DND-41 (cell line): ENCODE measurements at regions not wholly inside any gene's neighbourhood (a gene's known extent, or its start where the extent isn't known, plus 50 kb on each side); places are given as distances from the start of the nearest gene placed in this dataset.

Source experiments
- ATAC-seq: fragments of 200-7000 bp; cut with Tn5 transposase; 3 replicates; pipeline ENCODE4 v1.9.1; 2021; ENCODE audit warnings: low read depth; ENCODE audit not compliant: insufficient read depth
- DNase-seq: peaks from one replicate; pipeline ENCODE4 v3.0.0-alpha.2; 2020
- H2AFZ ChIP-seq: 2 replicates; pipeline ENCODE4 v1.6.0; 2012; ENCODE audit warnings: low read depth, low read length
- H3K27ac ChIP-seq: 2 replicates; pipeline ENCODE4 v1.5.1; 2012; ENCODE audit warnings: low read length, inconsistent platforms
- H3K27me3 ChIP-seq: fragments of 200-600 bp; sonication (generic); 2 replicates; pipeline ENCODE4 v1.6.0; 2012; ENCODE audit warnings: low read length, mild to moderate bottlenecking, inconsistent platforms; ENCODE audit not compliant: insufficient read depth, poor library complexity
- H3K36me3 ChIP-seq: 2 replicates; pipeline ENCODE4 v1.5.1; 2012; ENCODE audit warnings: low read length, inconsistent platforms; ENCODE audit not compliant: insufficient read depth
- H3K4me1 ChIP-seq: 2 replicates; pipeline ENCODE4 v1.5.1; 2012; ENCODE audit warnings: mild to moderate bottlenecking, low read length; ENCODE audit not compliant: insufficient read depth
- H3K4me2 ChIP-seq: 2 replicates; pipeline ENCODE4 v1.6.0; 2012; ENCODE audit warnings: mild to moderate bottlenecking, moderate library complexity, low read length, inconsistent platforms; ENCODE audit not compliant: insufficient read depth
- H3K4me3 ChIP-seq, 2 experiments: fragments of 200-600 bp in 1 of 2; shearing (Covaris generic) in 1 of 2; 2 replicates each; pipeline ENCODE4 v1.5.1; 2012 to 2016; ENCODE audit warnings: inconsistent platforms in 2 of 2, low read length in 2 of 2, mild to moderate bottlenecking in 2 of 2, low read depth in 1 of 2, moderate library complexity in 1 of 2
- H3K79me2 ChIP-seq: 2 replicates; pipeline ENCODE4 v1.6.0; 2012; ENCODE audit warnings: low read length, inconsistent platforms; ENCODE audit not compliant: insufficient read depth
- H3K9ac ChIP-seq: 2 replicates; pipeline ENCODE4 v1.6.0; 2012; ENCODE audit warnings: low read depth, mild to moderate bottlenecking, inconsistent platforms, low read length, moderate library complexity
- H3K9me3 ChIP-seq: 2 replicates; pipeline ENCODE4 v1.5.1; 2012; ENCODE audit warnings: low read length, moderate library complexity, mild to moderate bottlenecking, inconsistent platforms; ENCODE audit not compliant: insufficient read depth, severe bottlenecking
- H4K20me1 ChIP-seq: 2 replicates; pipeline ENCODE4 v1.6.0; 2012; ENCODE audit warnings: low read length; ENCODE audit not compliant: insufficient read depth
- EZH2 ChIP-seq: IDR thresholded peaks from 3 replicates; pipeline ENCODE4 v1.6.1; 2012; ENCODE audit warnings: borderline replicate concordance, low read depth, mild to moderate bottlenecking, moderate library complexity, low read length, inconsistent platforms; ENCODE audit not compliant: severe bottlenecking
- TF ChIP-seq, protein P1 (sequence below): IDR thresholded peaks from 2 replicates; pipeline ENCODE4 v1.5.1; 2012; ENCODE audit warnings: borderline replicate concordance, low read length, moderate library complexity, mild to moderate bottlenecking; ENCODE audit not compliant: poor library complexity, severe bottlenecking; ENCODE audit errors: extremely low read depth

DNA sequence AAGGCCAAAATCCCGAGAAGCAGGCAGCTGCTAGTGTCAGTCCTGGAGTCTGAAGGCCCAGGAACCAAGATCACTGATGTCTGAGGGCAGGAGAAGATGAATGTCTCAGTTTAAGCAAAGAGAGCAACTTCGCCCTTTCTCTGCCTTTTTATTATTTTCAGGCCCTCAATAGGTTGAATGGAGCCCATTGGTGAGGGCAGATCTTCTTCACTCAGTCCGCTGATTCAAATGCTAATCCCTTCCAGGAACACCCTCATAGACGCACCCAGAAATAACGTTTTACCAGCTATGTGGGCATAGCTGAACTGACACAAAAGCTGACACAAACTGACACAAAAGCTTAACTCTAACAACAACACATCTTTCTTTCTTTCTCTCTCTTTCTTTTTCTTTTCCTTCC, 78.0 kb upstream of the KCNJ3 start:
- H3K27me3 ChIP-seq, result no peaks in the 10 kb centered on the region
- TF ChIP-seq, protein P1, sequence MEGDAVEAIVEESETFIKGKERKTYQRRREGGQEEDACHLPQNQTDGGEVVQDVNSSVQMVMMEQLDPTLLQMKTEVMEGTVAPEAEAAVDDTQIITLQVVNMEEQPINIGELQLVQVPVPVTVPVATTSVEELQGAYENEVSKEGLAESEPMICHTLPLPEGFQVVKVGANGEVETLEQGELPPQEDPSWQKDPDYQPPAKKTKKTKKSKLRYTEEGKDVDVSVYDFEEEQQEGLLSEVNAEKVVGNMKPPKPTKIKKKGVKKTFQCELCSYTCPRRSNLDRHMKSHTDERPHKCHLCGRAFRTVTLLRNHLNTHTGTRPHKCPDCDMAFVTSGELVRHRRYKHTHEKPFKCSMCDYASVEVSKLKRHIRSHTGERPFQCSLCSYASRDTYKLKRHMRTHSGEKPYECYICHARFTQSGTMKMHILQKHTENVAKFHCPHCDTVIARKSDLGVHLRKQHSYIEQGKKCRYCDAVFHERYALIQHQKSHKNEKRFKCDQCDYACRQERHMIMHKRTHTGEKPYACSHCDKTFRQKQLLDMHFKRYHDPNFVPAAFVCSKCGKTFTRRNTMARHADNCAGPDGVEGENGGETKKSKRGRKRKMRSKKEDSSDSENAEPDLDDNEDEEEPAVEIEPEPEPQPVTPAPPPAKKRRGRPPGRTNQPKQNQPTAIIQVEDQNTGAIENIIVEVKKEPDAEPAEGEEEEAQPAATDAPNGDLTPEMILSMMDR, result no peak
- no peak for TF ChIP-seq EZH2
- no peak for DNase-seq
- H3K4me3 ChIP-seq, result no peak overlapping the region
- no peaks in the 10 kb centered on the region for H3K9me3 ChIP-seq
- no peak overlapping the region for H2AFZ ChIP-seq
- no peaks in the 10 kb centered on the region for H3K79me2 ChIP-seq
- H3K36me3 ChIP-seq, result no peaks in the 10 kb centered on the region
- no peak for ATAC-seq
- H3K9ac ChIP-seq, result no peak overlapping the region
- no peaks in the 10 kb centered on the region for H4K20me1 ChIP-seq
- no peak overlapping the region for H3K27ac ChIP-seq
- H3K4me2 ChIP-seq, result no peak overlapping the region
- H3K4me1 ChIP-seq, result no peaks in the 10 kb centered on the region

DNA sequence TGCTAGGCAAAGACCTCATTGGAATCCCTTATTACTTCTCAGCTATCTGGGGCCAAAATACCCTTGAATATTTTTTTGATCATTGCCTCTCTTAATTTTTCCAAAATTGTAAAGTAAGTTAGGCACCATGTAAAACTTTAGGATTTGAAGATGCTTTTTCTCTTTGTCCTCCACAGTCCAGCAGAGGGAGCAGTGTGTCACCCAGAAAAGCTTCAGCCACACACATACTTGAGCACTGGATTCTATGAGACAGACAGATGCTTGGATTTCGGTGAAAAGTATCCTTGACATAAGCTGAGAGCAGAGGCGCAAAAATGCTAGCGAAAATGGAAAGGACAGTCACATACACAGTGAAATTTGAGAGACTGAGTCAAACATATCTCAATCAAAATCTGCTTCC, 74.7 kb upstream of the KCNJ3 start:
- Histone ChIP-seq H3K9ac (no peak overlapping the region), H2AFZ (no peak overlapping the region), H3K4me2 (no peak overlapping the region), H3K4me3 (no peak overlapping the region), H3K27ac (no peak overlapping the region), H3K4me1 (no peaks in the 10 kb centered on the region), H4K20me1 (no peaks in the 10 kb centered on the region), H3K79me2 (no peaks in the 10 kb centered on the region), H3K36me3 (no peaks in the 10 kb centered on the region), H3K27me3 (no peaks in the 10 kb centered on the region), H3K9me3 (no peaks in the 10 kb centered on the region)
- no peak for ATAC-seq
- no peak for DNase-seq
- TF ChIP-seq, protein P1, result peak; percentile 42
- TF ChIP-seq EZH2, result no peak

DNA sequence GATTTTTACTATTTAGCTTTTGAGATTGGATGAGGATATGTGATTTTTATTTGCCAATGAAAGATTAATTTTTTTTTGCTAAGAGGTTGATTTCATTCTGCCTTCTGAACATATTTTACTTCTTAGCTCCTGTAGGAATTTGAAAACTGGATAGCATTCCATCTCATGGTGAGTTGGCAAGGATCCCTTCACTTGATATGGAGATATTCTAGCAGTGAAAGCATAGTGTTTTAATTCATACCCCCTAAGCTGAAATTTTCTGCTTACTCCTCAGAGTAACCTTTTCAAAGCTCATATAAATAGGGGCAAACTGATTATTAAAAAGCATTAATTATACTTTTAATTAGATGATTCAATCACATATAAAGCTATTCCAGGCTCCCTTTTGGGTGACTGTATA, 61.0 kb upstream of the KCNJ3 start:
- no peaks in the 10 kb centered on the region for H3K4me1 ChIP-seq
- no peak overlapping the region for H3K9ac ChIP-seq
- ATAC-seq (no peak), DNase-seq (no peak)
- no peaks in the 10 kb centered on the region for H3K9me3 ChIP-seq
- no peak overlapping the region for H2AFZ ChIP-seq
- no peak overlapping the region for H3K4me3 ChIP-seq
- H3K4me2 ChIP-seq, result no peak overlapping the region
- no peaks in the 10 kb centered on the region for H3K79me2 ChIP-seq
- no peak for TF ChIP-seq EZH2
- TF ChIP-seq, protein P1, result no peak
- no peaks in the 10 kb centered on the region for H3K36me3 ChIP-seq
- H3K27me3 ChIP-seq, result no peaks in the 10 kb centered on the region
- no peak overlapping the region for H3K27ac ChIP-seq
- no peaks in the 10 kb centered on the region for H4K20me1 ChIP-seq

DNA sequence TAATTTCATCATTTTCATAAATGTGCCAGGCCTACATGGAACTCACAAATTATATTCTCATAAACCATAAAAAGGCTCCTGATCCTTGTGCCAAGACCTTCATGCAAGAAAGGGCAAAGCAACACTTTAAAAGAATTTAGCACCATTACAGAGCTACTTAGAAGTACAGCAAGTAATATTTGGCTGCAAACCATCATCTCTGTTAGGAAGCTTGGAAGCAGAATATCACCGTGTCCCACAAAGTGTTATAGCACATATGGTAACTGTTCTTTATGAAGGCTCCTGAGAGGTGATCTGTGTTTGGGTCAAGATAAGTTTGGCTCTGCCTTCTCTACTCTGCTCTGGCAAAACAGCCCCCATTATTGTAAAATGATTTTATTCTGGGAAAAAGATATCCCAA, 59.7 kb upstream of the KCNJ3 start:
- DNase-seq (no peak), ATAC-seq (no peak)
- Histone ChIP-seq H3K27me3 (no peaks in the 10 kb centered on the region), H3K36me3 (no peaks in the 10 kb centered on the region), H3K9ac (no peak overlapping the region), H2AFZ (no peak overlapping the region), H3K9me3 (no peaks in the 10 kb centered on the region), H3K79me2 (no peaks in the 10 kb centered on the region), H3K4me3 (no peak overlapping the region), H3K4me2 (no peak overlapping the region), H3K4me1 (no peaks in the 10 kb centered on the region), H4K20me1 (no peaks in the 10 kb centered on the region), H3K27ac (no peak overlapping the region)
- no peak for TF ChIP-seq EZH2
- TF ChIP-seq, protein P1, result no peak
